Glutamatergic neuron (in vitro differentiated cells): ENCODE measurements at regions not wholly inside any gene's neighbourhood (a gene's known extent, or its start where the extent isn't known, plus 50 kb on each side); places are given as distances from the start of the nearest gene placed in this dataset.

Experiments
- DNase-seq: peaks from one replicate; pipeline ENCODE4 v3.0.0; 2022
- H3K27ac Mint-ChIP-seq: one replicate; pipeline ENCODE4 v1.8.0; 2020; ENCODE audit warnings: mild to moderate bottlenecking, mixed read lengths, inconsistent platforms; ENCODE audit not compliant: unreplicated experiment
- H3K27me3 Mint-ChIP-seq: one replicate; pipeline ENCODE4 v1.8.0; 2020; ENCODE audit warnings: mild to moderate bottlenecking, moderate library complexity, mixed read lengths, inconsistent platforms; ENCODE audit not compliant: unreplicated experiment
- H3K36me3 Mint-ChIP-seq: one replicate; pipeline ENCODE4 v1.8.0; 2020; ENCODE audit warnings: mild to moderate bottlenecking, mixed read lengths, inconsistent platforms; ENCODE audit not compliant: unreplicated experiment
- H3K4me1 Mint-ChIP-seq: one replicate; pipeline ENCODE4 v1.8.0; 2020; ENCODE audit warnings: mild to moderate bottlenecking, low read depth, mixed read lengths, inconsistent platforms; ENCODE audit not compliant: unreplicated experiment
- H3K4me3 Mint-ChIP-seq: one replicate; pipeline ENCODE4 v1.8.0; 2020; ENCODE audit warnings: mild to moderate bottlenecking, mixed read lengths, inconsistent platforms; ENCODE audit not compliant: unreplicated experiment
- H3K9me3 Mint-ChIP-seq: one replicate; pipeline ENCODE4 v1.8.0; 2020; ENCODE audit warnings: mild to moderate bottlenecking, moderate library complexity, mixed read lengths, inconsistent platforms; ENCODE audit not compliant: unreplicated experiment
- TF ChIP-seq, protein P1 (sequence below): fragments of 200-600 bp; sonication (generic); IDR thresholded peaks from one replicate; pipeline ENCODE4 v1.5.0; 2021; ENCODE audit not compliant: partially characterized antibody, unreplicated experiment

DNA sequence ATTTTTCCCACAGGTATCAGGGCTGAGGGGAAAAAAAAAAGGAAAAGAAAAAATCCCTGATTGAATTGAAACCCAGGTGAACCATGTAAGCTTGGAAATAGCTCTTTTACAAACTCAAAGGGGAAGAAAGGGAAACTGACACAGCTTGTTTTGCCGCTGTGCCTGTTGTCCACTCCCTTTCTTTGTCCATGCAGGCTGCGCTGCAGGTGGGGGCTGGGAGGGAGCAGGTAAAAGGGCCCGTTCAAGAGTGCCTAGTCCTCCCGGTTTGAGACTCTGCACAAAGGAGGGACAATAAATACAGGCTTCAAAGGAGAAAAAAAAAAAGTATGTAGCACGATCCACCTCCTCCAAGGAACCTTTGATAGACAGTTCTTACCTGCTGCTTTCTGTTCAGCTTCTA is 194.8 kb downstream of the GRIN2B start:
- TF ChIP-seq, protein P1, sequence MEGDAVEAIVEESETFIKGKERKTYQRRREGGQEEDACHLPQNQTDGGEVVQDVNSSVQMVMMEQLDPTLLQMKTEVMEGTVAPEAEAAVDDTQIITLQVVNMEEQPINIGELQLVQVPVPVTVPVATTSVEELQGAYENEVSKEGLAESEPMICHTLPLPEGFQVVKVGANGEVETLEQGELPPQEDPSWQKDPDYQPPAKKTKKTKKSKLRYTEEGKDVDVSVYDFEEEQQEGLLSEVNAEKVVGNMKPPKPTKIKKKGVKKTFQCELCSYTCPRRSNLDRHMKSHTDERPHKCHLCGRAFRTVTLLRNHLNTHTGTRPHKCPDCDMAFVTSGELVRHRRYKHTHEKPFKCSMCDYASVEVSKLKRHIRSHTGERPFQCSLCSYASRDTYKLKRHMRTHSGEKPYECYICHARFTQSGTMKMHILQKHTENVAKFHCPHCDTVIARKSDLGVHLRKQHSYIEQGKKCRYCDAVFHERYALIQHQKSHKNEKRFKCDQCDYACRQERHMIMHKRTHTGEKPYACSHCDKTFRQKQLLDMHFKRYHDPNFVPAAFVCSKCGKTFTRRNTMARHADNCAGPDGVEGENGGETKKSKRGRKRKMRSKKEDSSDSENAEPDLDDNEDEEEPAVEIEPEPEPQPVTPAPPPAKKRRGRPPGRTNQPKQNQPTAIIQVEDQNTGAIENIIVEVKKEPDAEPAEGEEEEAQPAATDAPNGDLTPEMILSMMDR = no peak
- H3K4me3 Mint-ChIP-seq = no peak overlapping the region
- H3K9me3 Mint-ChIP-seq = peaks cover 2% of the 10 kb centered on the region
- H3K27me3 Mint-ChIP-seq = peaks cover 2% of the 10 kb centered on the region
- H3K36me3 Mint-ChIP-seq = no peaks in the 10 kb centered on the region
- H3K27ac Mint-ChIP-seq = no peak overlapping the region
- H3K4me1 Mint-ChIP-seq = no peaks in the 10 kb centered on the region
- no peak for DNase-seq

DNA sequence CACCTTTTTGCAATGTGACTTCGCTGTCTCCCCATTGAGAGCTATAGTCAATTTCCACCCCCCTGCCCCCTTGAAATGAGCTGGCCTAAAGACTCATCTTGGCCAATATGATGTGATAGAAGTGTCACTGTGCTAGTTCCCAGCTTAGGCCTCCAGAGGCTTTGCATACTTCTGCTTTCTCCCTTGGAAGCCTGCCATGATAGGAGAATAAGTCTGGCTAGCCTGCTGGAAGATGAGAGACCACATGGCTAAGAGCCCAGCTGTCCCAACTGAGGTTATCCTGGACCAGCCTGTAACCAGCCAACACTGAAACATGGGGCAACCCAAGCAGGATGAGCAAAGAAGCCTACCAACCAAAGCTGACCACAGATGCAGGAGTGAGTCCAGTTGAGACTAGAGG is 196.9 kb downstream of the GRIN2B start:
- DNase-seq = no peak
- Mint-ChIP-seq H3K36me3 (no peaks in the 10 kb centered on the region), H3K9me3 (peaks cover 2% of the 10 kb centered on the region), H3K4me1 (no peaks in the 10 kb centered on the region), H3K4me3 (no peak overlapping the region), H3K27me3 (no peaks in the 10 kb centered on the region), H3K27ac (no peak overlapping the region)
- TF ChIP-seq, protein P1 = no peak

DNA sequence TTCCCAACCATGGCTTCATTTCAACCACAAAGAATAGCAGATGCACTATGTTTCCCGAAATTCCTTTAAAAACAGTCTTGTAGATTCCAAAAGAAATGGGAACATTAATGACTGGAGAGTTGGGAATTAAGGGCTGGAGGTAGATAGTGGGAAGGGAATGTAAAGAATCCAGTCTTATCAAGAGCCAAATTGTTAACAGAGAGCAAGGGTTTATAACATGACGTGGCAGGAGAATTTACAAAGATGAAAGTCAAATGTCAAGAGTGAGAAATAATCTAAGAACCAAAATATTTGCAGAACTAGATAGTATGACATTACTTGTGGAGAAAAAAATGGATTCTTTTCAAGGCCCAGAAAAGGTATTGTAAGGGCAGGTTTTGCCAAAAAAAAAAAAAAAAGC is 200.9 kb downstream of the GRIN2B start:
- Mint-ChIP-seq H3K27ac (no peak overlapping the region), H3K36me3 (no peaks in the 10 kb centered on the region), H3K9me3 (peaks cover 2% of the 10 kb centered on the region), H3K4me3 (no peak overlapping the region), H3K27me3 (no peaks in the 10 kb centered on the region), H3K4me1 (no peaks in the 10 kb centered on the region)
- TF ChIP-seq, protein P1 = no peak
- DNase-seq = no peak

DNA sequence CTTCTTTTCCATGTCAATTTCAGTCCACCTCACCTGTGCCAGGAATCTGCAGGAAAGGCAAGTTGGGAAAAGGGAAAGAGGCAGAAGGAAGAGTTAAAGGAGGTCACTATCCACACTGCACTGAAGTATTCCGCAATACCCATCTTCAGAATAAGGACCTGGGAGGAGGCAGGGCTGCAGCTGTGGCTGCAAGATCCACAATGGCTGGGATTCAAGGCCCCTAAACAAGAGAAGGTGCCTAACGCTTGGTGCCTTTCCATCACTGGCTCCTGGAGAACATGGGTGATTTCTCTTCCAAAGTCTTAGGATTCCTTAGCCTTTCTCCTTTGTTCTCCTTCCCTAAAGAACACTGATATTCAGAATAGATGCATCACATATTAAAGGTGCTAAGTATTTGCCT is 204.0 kb downstream of the GRIN2B start:
- H3K36me3 Mint-ChIP-seq = no peaks in the 10 kb centered on the region
- no peaks in the 10 kb centered on the region for H3K9me3 Mint-ChIP-seq
- TF ChIP-seq, protein P1 = no peak
- H3K4me3 Mint-ChIP-seq = no peak overlapping the region
- no peaks in the 10 kb centered on the region for H3K4me1 Mint-ChIP-seq
- H3K27ac Mint-ChIP-seq = no peak overlapping the region
- no peak for DNase-seq
- no peaks in the 10 kb centered on the region for H3K27me3 Mint-ChIP-seq

DNA sequence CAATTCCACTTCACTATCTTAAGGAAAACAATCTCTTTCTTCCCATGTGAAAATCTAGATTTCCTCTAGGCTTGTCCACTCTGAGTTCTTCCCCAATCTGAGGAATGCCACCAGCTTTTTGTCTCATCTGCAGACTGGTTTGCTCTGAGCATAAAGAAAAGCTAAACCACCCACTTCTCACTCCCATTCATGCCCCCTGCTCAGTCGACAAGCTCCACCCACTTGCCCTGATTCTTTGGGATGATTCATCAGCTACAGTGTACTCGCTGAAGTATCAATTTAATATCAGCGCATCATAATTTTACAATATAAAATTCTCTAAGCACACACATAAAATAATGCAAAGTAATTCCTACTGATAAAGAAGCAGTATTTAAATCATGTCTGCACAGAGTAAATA is 209.1 kb downstream of the GRIN2B start:
- no peak for DNase-seq
- TF ChIP-seq, protein P1 = no peak
- H3K4me1 Mint-ChIP-seq = no peaks in the 10 kb centered on the region
- no peaks in the 10 kb centered on the region for H3K36me3 Mint-ChIP-seq
- H3K9me3 Mint-ChIP-seq = no peaks in the 10 kb centered on the region
- no peak overlapping the region for H3K27ac Mint-ChIP-seq
- no peaks in the 10 kb centered on the region for H3K27me3 Mint-ChIP-seq
- no peak overlapping the region for H3K4me3 Mint-ChIP-seq
